IMR-90 (cell line): ENCODE measurements at regions not wholly inside any gene's neighbourhood (a gene's known extent, or its start where the extent isn't known, plus 50 kb on each side); places are given as distances from the start of the nearest gene placed in this dataset.

Source experiments
- ATAC-seq: fragments of 200-7000 bp; cut with Tn5 transposase; 2 replicates; pipeline ENCODE4 v1.9.1; 2020; ENCODE audit warnings: low read depth, mild to moderate bottlenecking, moderate library complexity
- BruUV-seq: library from RNA; stranded (reverse); fragments of 400-500 nt; replicated peaks from 2 replicates; lab custom pipeline; 2021; lab: Mats Ljungman, UMichigan
- CTCF ChIA-PET: fragments of 300-600 bp; formaldehyde crosslinking; extraction: SDS; loops from one replicate; lab custom pipeline; 2021; ENCODE audit warnings: antibody characterized with exemption; lab: Yijun Ruan, JAX
- POLR2A ChIA-PET: fragments of 300-600 bp; sonication (Branson Sonifier 250); formaldehyde crosslinking; loops from one replicate; lab custom pipeline; 2022; ENCODE audit warnings: antibody characterized with exemption; ENCODE audit not compliant: unreplicated experiment; lab: Charles Lee
- DNase-seq: peaks from one replicate; pipeline ENCODE4 v3.0.0; 2013
- H2AFZ ChIP-seq: replicated peaks from 2 replicates; pipeline ENCODE3; 2013; ENCODE audit warnings: low read length, mild to moderate bottlenecking; ENCODE audit not compliant: poor library complexity
- H2AK5ac ChIP-seq: 2 replicates; pipeline ENCODE4 v1.6.1; 2013; ENCODE audit warnings: low read depth, low read length, inconsistent platforms
- H2AK9ac ChIP-seq: replicated peaks from 2 replicates; pipeline ENCODE3; 2013; ENCODE audit warnings: mild to moderate bottlenecking, low read depth, low read length, moderate library complexity; ENCODE audit not compliant: poor library complexity
- H2BK120ac ChIP-seq: 2 replicates; pipeline ENCODE4 v1.6.1; 2013; ENCODE audit warnings: low read depth, low read length, inconsistent platforms
- H2BK15ac ChIP-seq: 3 replicates; pipeline ENCODE4 v1.6.1; 2013; ENCODE audit warnings: low read depth, low read length, inconsistent platforms
- H2BK20ac ChIP-seq: 2 replicates; pipeline ENCODE4 v1.6.1; 2013; ENCODE audit warnings: low read depth, mild to moderate bottlenecking, inconsistent platforms, low read length, moderate library complexity
- H2BK5ac ChIP-seq: 2 replicates; pipeline ENCODE4 v1.6.1; 2013; ENCODE audit warnings: mild to moderate bottlenecking, low read depth, low read length, inconsistent platforms; ENCODE audit not compliant: poor library complexity, severe bottlenecking
- H3K14ac ChIP-seq: replicated peaks from 2 replicates; pipeline ENCODE4 v1.6.1; 2013; ENCODE audit warnings: low read depth, low read length, inconsistent platforms
- H3K18ac ChIP-seq: 2 replicates; pipeline ENCODE4 v1.6.1; 2013; ENCODE audit warnings: low read depth, low read length, control low read depth
- H3K23ac ChIP-seq: 2 replicates; pipeline ENCODE4 v1.6.1; 2013; ENCODE audit warnings: low read depth, low read length, inconsistent platforms
- H3K27ac ChIP-seq: 2 replicates; pipeline ENCODE4 v1.5.1; 2013; ENCODE audit warnings: mild to moderate bottlenecking, control low read depth, low read length; ENCODE audit not compliant: insufficient read depth
- H3K27me3 ChIP-seq: 2 replicates; pipeline ENCODE4 v1.6.1; 2013; ENCODE audit warnings: low read length; ENCODE audit not compliant: control insufficient read depth, insufficient read depth
- H3K36me3 ChIP-seq: 2 replicates; pipeline ENCODE4 v1.6.1; 2013; ENCODE audit warnings: low read length, mixed read lengths; ENCODE audit not compliant: control insufficient read depth, insufficient read depth
- H3K4ac ChIP-seq: 2 replicates; pipeline ENCODE4 v1.6.1; 2013; ENCODE audit warnings: low read depth, low read length, inconsistent platforms
- H3K4me1 ChIP-seq: 2 replicates; pipeline ENCODE4 v1.6.1; 2013; ENCODE audit warnings: low read length, mixed read lengths; ENCODE audit not compliant: control insufficient read depth, insufficient read depth
- H3K4me2 ChIP-seq: 2 replicates; pipeline ENCODE4 v1.6.1; 2013; ENCODE audit warnings: low read depth, mild to moderate bottlenecking, control low read depth, low read length, moderate library complexity
- H3K4me3 ChIP-seq: 2 replicates; pipeline ENCODE4 v1.5.1; 2013; ENCODE audit warnings: low read depth, mild to moderate bottlenecking, control low read depth, low read length, moderate library complexity; ENCODE audit not compliant: insufficient read depth
- H3K56ac ChIP-seq: 2 replicates; pipeline ENCODE4 v1.6.1; 2013; ENCODE audit warnings: low read length, inconsistent platforms; ENCODE audit not compliant: insufficient read depth; ENCODE audit errors: extremely low read depth
- H3K79me1 ChIP-seq, 2 experiments: 2 replicates each; pipeline ENCODE4 v1.6.1; 2013; ENCODE audit warnings: low read length in 2 of 2, inconsistent platforms in 1 of 2, low read depth in 1 of 2
- H3K9ac ChIP-seq: 2 replicates; pipeline ENCODE4 v1.6.1; 2013; ENCODE audit warnings: low read depth, low read length, control low read depth
- H3K9me1 ChIP-seq: 2 replicates; pipeline ENCODE4 v1.6.1; 2013; ENCODE audit warnings: low read length, inconsistent platforms; ENCODE audit not compliant: insufficient read depth
- H3K9me3 ChIP-seq: 2 replicates; pipeline ENCODE4 v1.6.1; 2013; ENCODE audit warnings: low read length; ENCODE audit not compliant: control insufficient read depth, insufficient read depth
- H4K20me1 ChIP-seq: 2 replicates; pipeline ENCODE4 v1.6.1; 2013; ENCODE audit warnings: low read length, inconsistent platforms; ENCODE audit not compliant: insufficient read depth
- H4K5ac ChIP-seq: 2 replicates; pipeline ENCODE4 v1.6.1; 2013; ENCODE audit warnings: mild to moderate bottlenecking, low read depth, low read length, control low read depth
- H4K8ac ChIP-seq, 2 experiments: 2 replicates each; pipeline ENCODE4 v1.6.1; 2013; ENCODE audit warnings: low read depth in 2 of 2, low read length in 2 of 2, control low read depth in 1 of 2, inconsistent platforms in 1 of 2
- H4K91ac ChIP-seq: 2 replicates; pipeline ENCODE4 v1.6.1; 2013; ENCODE audit warnings: low read depth, low read length, inconsistent platforms; ENCODE audit not compliant: insufficient read depth
- CEBPB ChIP-seq: IDR thresholded peaks from 2 replicates; pipeline ENCODE4 v1.6.1; 2012; ENCODE audit warnings: low read depth, low read length, improper control_type of control experiment
- CHD1 ChIP-seq: IDR thresholded peaks from 2 replicates; pipeline ENCODE4 v1.6.1; 2012; ENCODE audit warnings: low read depth, low read length, improper control_type of control experiment
- CTCF ChIP-seq: conservative IDR thresholded peaks from 2 replicates; pipeline ENCODE4 v1.5.1; 2012; ENCODE audit warnings: mild to moderate bottlenecking, low read depth, low read length, improper control_type of control experiment
- ELK1 ChIP-seq: fragments of 150-350 bp; IDR thresholded peaks from 2 replicates; pipeline ENCODE4 v1.6.1; 2016; ENCODE audit warnings: low read depth, mild to moderate bottlenecking, low read length, moderate library complexity, borderline replicate concordance
- MAFK ChIP-seq: IDR thresholded peaks from 2 replicates; pipeline ENCODE4 v1.6.1; 2012; ENCODE audit warnings: low read depth, low read length, improper control_type of control experiment
- MAZ ChIP-seq: IDR thresholded peaks from 2 replicates; pipeline ENCODE4 v1.6.1; 2012; ENCODE audit warnings: low read depth, mild to moderate bottlenecking, low read length, improper control_type of control experiment, moderate library complexity, borderline replicate concordance
- MXI1 ChIP-seq: IDR thresholded peaks from 2 replicates; pipeline ENCODE4 v1.6.1; 2012; ENCODE audit warnings: low read depth, mild to moderate bottlenecking, low read length, moderate library complexity, borderline replicate concordance
- NFE2L2 ChIP-seq: fragments of 150-350 bp; IDR thresholded peaks from 2 replicates; pipeline ENCODE4 v1.6.1; 2016; ENCODE audit warnings: low read depth, mild to moderate bottlenecking, low read length
- POLR2A ChIP-seq: IDR thresholded peaks from 2 replicates; pipeline ENCODE4 v1.6.1; 2012; ENCODE audit warnings: mild to moderate bottlenecking, low read depth, low read length
- RCOR1 ChIP-seq: IDR thresholded peaks from 2 replicates; pipeline ENCODE4 v1.6.1; 2012; ENCODE audit warnings: mild to moderate bottlenecking, low read length, improper control_type of control experiment; ENCODE audit not compliant: insufficient replicate concordance
- RFX5 ChIP-seq: IDR thresholded peaks from 2 replicates; pipeline ENCODE4 v1.8.0; 2012; ENCODE audit warnings: low read depth, mild to moderate bottlenecking, low read length, moderate library complexity
- SMC3 ChIP-seq: fragments of 150-350 bp; IDR thresholded peaks from 2 replicates; pipeline ENCODE4 v1.6.1; 2016; ENCODE audit warnings: low read depth, mild to moderate bottlenecking, antibody characterized with exemption, low read length, moderate library complexity
- WGBS, 2 experiments: methylation state at CpG; one replicate each; pipeline versions ENCODE4 v1.1.5 to v1.1.7; 2013; ENCODE audit warnings: missing lambda C conversion rate in 2 of 2; ENCODE audit not compliant: insufficient read length in 1 of 2; ENCODE audit errors: extremely low coverage in 2 of 2; 5-methylcytosine and 5-hydroxymethylcytosine counted together
- dilution Hi-C: fragments of 300-500 bp; cut with HindIII; formaldehyde crosslinking; loops from one replicate; pipeline ENCODE4 v1.14.3; 2018; ENCODE audit warnings: low sequenced_read_pairs; ENCODE audit not compliant: unreplicated experiment
- in situ Hi-C: fragments of 300-500 bp; cut with MboI; formaldehyde crosslinking; loops from 3 replicates; pipeline ENCODE4 v1.14.3; 2019; ENCODE audit warnings: low sequenced_read_pairs, inconsistent platforms, mixed read lengths
- intact Hi-C: fragments of 100-400 bp; cut with micrococcal nuclease; formaldehyde crosslinking; loops from 2 replicates; pipeline ENCODE4 v1.10.0; 2022

- CTCF ChIA-PET = no interaction called here
- Histone ChIP-seq H3K18ac (no peak overlapping the region), H2AK5ac (no peak overlapping the region), H2BK120ac (no peak overlapping the region), H3K4me3 (no peak overlapping the region), H3K9ac (no peak overlapping the region), H2BK5ac (no peak overlapping the region), H3K27ac (no peak overlapping the region), H2AFZ (no peak overlapping the region), H4K5ac (no peak overlapping the region), H3K27me3 (no peaks in the 10 kb centered on the region), H3K4ac (no peak overlapping the region), H3K23ac (no peak overlapping the region), H3K4me1 (no peaks in the 10 kb centered on the region), H3K4me2 (no peak overlapping the region), H2BK20ac (no peak overlapping the region), H4K8ac (no peak overlapping the region), H3K14ac (no peak overlapping the region), H3K56ac (no peak overlapping the region), H3K36me3 (no peaks in the 10 kb centered on the region), H3K9me3 (peaks cover 8% of the 10 kb centered on the region), H4K91ac (no peak overlapping the region), H3K9me1 (no peaks in the 10 kb centered on the region), H3K79me1 (no peaks in the 10 kb centered on the region), H4K20me1 (no peaks in the 10 kb centered on the region), H2AK9ac (no peak overlapping the region), H2BK15ac (no peak overlapping the region)
- no peak for DNase-seq
- ATAC-seq = no peak
- intact Hi-C loops = no loop called here
- dilution Hi-C loops = no loop called here
- in situ Hi-C loops = no loop called here
- no CpG with 5 or more reads among the region's 5 CpGs for WGBS, 2 experiments
- no TSS peak for BruUV-seq
- POLR2A ChIA-PET = no interaction called here
- TF ChIP-seq POLR2A (no peak), CHD1 (no peak), MAFK (no peak), RCOR1 (no peak), CTCF (no peak), SMC3 (no peak), MXI1 (no peak), CEBPB (no peak), RFX5 (no peak), ELK1 (no peak), NFE2L2 (no peak), MAZ (no peak)
These were observed 411.1 kb upstream of the GRIA1 start for GRCh38 chr5:153079396-153079795.
